Mesendoderm (in vitro differentiated cells): ENCODE measurements at regions not wholly inside any gene's neighbourhood (a gene's known extent, or its start where the extent isn't known, plus 50 kb on each side); places are given as distances from the start of the nearest gene placed in this dataset.
A peak's percentile ranks its signal among the peaks of the same experiment; 100 is the strongest.

Source experiments
- DNase-seq: peaks from one replicate; pipeline ENCODE4 v3.0.0; 2013
- H2AK5ac ChIP-seq: 2 replicates; pipeline ENCODE4 v1.6.1; 2013; ENCODE audit warnings: low read length, inconsistent platforms
- H2BK120ac ChIP-seq: 2 replicates; pipeline ENCODE4 v1.6.1; 2013; ENCODE audit warnings: low read depth, mild to moderate bottlenecking, low read length, moderate library complexity, mixed read lengths
- H2BK15ac ChIP-seq: replicated peaks from 2 replicates; pipeline ENCODE4 v1.6.1; 2013; ENCODE audit warnings: low read depth, mild to moderate bottlenecking, moderate library complexity
- H2BK5ac ChIP-seq: 2 replicates; pipeline ENCODE4 v1.6.1; 2013; ENCODE audit warnings: low read length, inconsistent platforms
- H3K18ac ChIP-seq: 2 replicates; pipeline ENCODE4 v1.6.1; 2013; ENCODE audit warnings: mild to moderate bottlenecking, low read length, mixed read lengths
- H3K23ac ChIP-seq: one replicate; pipeline ENCODE4 v1.6.1; 2013; ENCODE audit warnings: low read length
- H3K27ac ChIP-seq: 2 replicates; pipeline ENCODE4 v1.5.1; 2013; ENCODE audit warnings: low read depth, mild to moderate bottlenecking, inconsistent platforms, low read length, moderate library complexity
- H3K27me3 ChIP-seq: 2 replicates; pipeline ENCODE4 v1.6.1; 2013; ENCODE audit warnings: low read length, control low read depth, mild to moderate bottlenecking, inconsistent platforms; ENCODE audit not compliant: insufficient read depth, poor library complexity
- H3K36me3 ChIP-seq: 2 replicates; pipeline ENCODE4 v1.6.1; 2013; ENCODE audit warnings: low read length, inconsistent platforms; ENCODE audit not compliant: control insufficient read depth, insufficient read depth
- H3K4ac ChIP-seq: one replicate; pipeline ENCODE4 v1.6.1; 2013; ENCODE audit warnings: low read depth, mild to moderate bottlenecking, low read length, moderate library complexity
- H3K4me1 ChIP-seq: 2 replicates; pipeline ENCODE4 v1.6.1; 2013; ENCODE audit warnings: low read depth, low read length, inconsistent platforms; ENCODE audit not compliant: control insufficient read depth
- H3K4me2 ChIP-seq: 2 replicates; pipeline ENCODE4 v1.6.1; 2013; ENCODE audit warnings: low read length
- H3K4me3 ChIP-seq: 2 replicates; pipeline ENCODE4 v1.5.1; 2013; ENCODE audit warnings: mild to moderate bottlenecking, low read length
- H3K56ac ChIP-seq: one replicate; pipeline ENCODE4 v1.6.1; 2013; ENCODE audit warnings: low read length
- H3K79me1 ChIP-seq: 2 replicates; pipeline ENCODE4 v1.6.1; 2013; ENCODE audit warnings: low read length, inconsistent platforms
- H3K79me2 ChIP-seq: 2 replicates; pipeline ENCODE4 v1.6.1; 2013; ENCODE audit warnings: mild to moderate bottlenecking, low read length; ENCODE audit not compliant: control insufficient read depth, insufficient read depth
- H3K9ac ChIP-seq: 2 replicates; pipeline ENCODE4 v1.6.1; 2013; ENCODE audit warnings: low read length, inconsistent platforms
- H4K5ac ChIP-seq: one replicate; pipeline ENCODE4 v1.6.1; 2013; ENCODE audit warnings: low read length
- H4K8ac ChIP-seq: one replicate; pipeline ENCODE4 v1.6.1; 2013; ENCODE audit warnings: low read depth, mild to moderate bottlenecking, control low read depth, low read length, moderate library complexity
- WGBS: extraction: QIAGEN DNeasy Blood & Tissue Kit; methylation state at CpG from one replicate; pipeline ENCODE4 v1.1.7; 2013; ENCODE audit warnings: low lambda C conversion rate, missing lambda C conversion rate; ENCODE audit not compliant: insufficient coverage; ENCODE audit errors: extremely low coverage; 5-methylcytosine and 5-hydroxymethylcytosine counted together

- Histone ChIP-seq H2AK5ac (no peak overlapping the region), H3K56ac (no peak overlapping the region), H3K79me2 (no peaks in the 10 kb centered on the region), H3K4ac (no peak overlapping the region), H2BK5ac (no peak overlapping the region), H3K23ac (no peak overlapping the region), H3K27me3 (no peaks in the 10 kb centered on the region), H3K27ac (no peak overlapping the region), H3K9ac (no peak overlapping the region), H4K5ac (no peak overlapping the region), H3K36me3 (no peaks in the 10 kb centered on the region), H4K8ac (no peak overlapping the region), H3K4me1 (no peaks in the 10 kb centered on the region), H2BK15ac (no peak overlapping the region), H3K79me1 (no peaks in the 10 kb centered on the region), H2BK120ac (no peak overlapping the region), H3K4me2 (no peak overlapping the region), H3K4me3 (no peak overlapping the region), H3K18ac (no peak overlapping the region)
- WGBS = no CpG with 5 or more reads among the region's 2 CpGs
- DNase-seq = no peak
These were observed 183.1 kb downstream of the OGFRL1 start for GRCh38 chr6:71471718-71472117.

GRCh38 chr6:71473926-71474325, 185.3 kb downstream of the OGFRL1 start:
- no peak overlapping the region for H3K9ac ChIP-seq
- no peak overlapping the region for H2BK15ac ChIP-seq
- H3K36me3 ChIP-seq = no peaks in the 10 kb centered on the region
- WGBS = no CpG with 5 or more reads among the region's 2 CpGs
- no peak overlapping the region for H3K18ac ChIP-seq
- H3K27ac ChIP-seq = no peak overlapping the region
- H3K27me3 ChIP-seq = no peaks in the 10 kb centered on the region
- no peak overlapping the region for H3K56ac ChIP-seq
- H2BK120ac ChIP-seq = no peak overlapping the region
- no peak for DNase-seq
- no peak overlapping the region for H3K23ac ChIP-seq
- H2BK5ac ChIP-seq = no peak overlapping the region
- no peak overlapping the region for H3K4me2 ChIP-seq
- no peak overlapping the region for H3K4ac ChIP-seq
- no peaks in the 10 kb centered on the region for H3K79me1 ChIP-seq
- no peaks in the 10 kb centered on the region for H3K79me2 ChIP-seq
- no peak overlapping the region for H4K5ac ChIP-seq
- no peak overlapping the region for H3K4me3 ChIP-seq
- H3K4me1 ChIP-seq = no peaks in the 10 kb centered on the region
- H2AK5ac ChIP-seq = no peak overlapping the region
- H4K8ac ChIP-seq = no peak overlapping the region

GRCh38 chr6:71474942-71475341, 186.3 kb downstream of the OGFRL1 start:
- Histone ChIP-seq H3K56ac (no peak overlapping the region), H2BK5ac (no peak overlapping the region), H3K4me3 (no peak overlapping the region), H3K4me1 (no peaks in the 10 kb centered on the region), H3K4me2 (no peak overlapping the region), H4K5ac (no peak overlapping the region), H3K79me2 (no peaks in the 10 kb centered on the region), H3K27ac (no peak overlapping the region), H2AK5ac (no peak overlapping the region), H4K8ac (no peak overlapping the region), H3K27me3 (no peaks in the 10 kb centered on the region), H3K9ac (no peak overlapping the region), H3K79me1 (no peaks in the 10 kb centered on the region), H3K4ac (no peak overlapping the region), H3K23ac (no peak overlapping the region), H3K18ac (no peak overlapping the region), H2BK15ac (no peak overlapping the region), H3K36me3 (no peaks in the 10 kb centered on the region), H2BK120ac (no peak overlapping the region)
- WGBS = no CpG with 5 or more reads among the region's 1 CpG
- DNase-seq = no peak

GRCh38 chr6:71476371-71476770, 187.8 kb downstream of the OGFRL1 start:
- Histone ChIP-seq H3K4me3 (no peak overlapping the region), H3K79me2 (no peaks in the 10 kb centered on the region), H3K27ac (no peak overlapping the region), H4K8ac (no peak overlapping the region), H2BK5ac (no peak overlapping the region), H3K4ac (no peak overlapping the region), H3K56ac (no peak overlapping the region), H3K36me3 (no peaks in the 10 kb centered on the region), H3K27me3 (no peaks in the 10 kb centered on the region), H2AK5ac (no peak overlapping the region), H3K4me1 (no peaks in the 10 kb centered on the region), H2BK15ac (no peak overlapping the region), H3K9ac (no peak overlapping the region), H3K79me1 (no peaks in the 10 kb centered on the region), H3K18ac (no peak overlapping the region), H4K5ac (no peak overlapping the region), H3K23ac (no peak overlapping the region), H3K4me2 (no peak overlapping the region), H2BK120ac (no peak overlapping the region)
- DNase-seq = no peak
- no CpG with 5 or more reads among the region's 4 CpGs for WGBS

- Histone ChIP-seq H4K8ac (no peak overlapping the region), H3K56ac (no peak overlapping the region), H2BK120ac (peak overlapping the region; percentile 73), H2BK15ac (no peak overlapping the region), H3K4me1 (no peaks in the 10 kb centered on the region), H3K4me2 (no peak overlapping the region), H3K79me2 (no peaks in the 10 kb centered on the region), H3K23ac (no peak overlapping the region), H3K4me3 (no peak overlapping the region), H4K5ac (no peak overlapping the region), H2BK5ac (peak overlapping the region; percentile 6), H2AK5ac (no peak overlapping the region), H3K36me3 (no peaks in the 10 kb centered on the region), H3K79me1 (no peaks in the 10 kb centered on the region), H3K4ac (no peak overlapping the region), H3K18ac (no peak overlapping the region), H3K27ac (no peak overlapping the region), H3K9ac (no peak overlapping the region), H3K27me3 (no peaks in the 10 kb centered on the region)
- peak; percentile 23 for DNase-seq
- no CpG with 5 or more reads among the region's 2 CpGs for WGBS
These were observed 188.3 kb downstream of the OGFRL1 start for GRCh38 chr6:71476872-71477271.

GRCh38 chr6:71478834-71479541, 190.4 kb downstream of the OGFRL1 start:
- Histone ChIP-seq H3K36me3 (no peaks in the 10 kb centered on the region), H3K18ac (no peak overlapping the region), H3K23ac (no peak overlapping the region), H4K8ac (no peak overlapping the region), H2BK15ac (no peak overlapping the region), H3K56ac (no peak overlapping the region), H3K27me3 (no peaks in the 10 kb centered on the region), H4K5ac (no peak overlapping the region), H3K4me3 (no peak overlapping the region), H3K79me2 (no peaks in the 10 kb centered on the region), H3K79me1 (no peaks in the 10 kb centered on the region), H3K4ac (no peak overlapping the region), H3K4me1 (no peaks in the 10 kb centered on the region), H2BK120ac (no peak overlapping the region), H3K27ac (peak overlapping the region; percentile 7), H3K4me2 (no peak overlapping the region), H2AK5ac (no peak overlapping the region), H2BK5ac (no peak overlapping the region), H3K9ac (no peak overlapping the region)
- whole genome bisulfite sequencing = no CpG with 5 or more reads among the region's 2 CpGs
- DNase-seq = peak; percentile 91
